HEK293T (cell line): ENCODE measurements at regions not wholly inside any gene's neighbourhood (a gene's known extent, or its start where the extent isn't known, plus 50 kb on each side); places are given as distances from the start of the nearest gene placed in this dataset.

Source experiments
- BHLHE40 ChIP-seq: fragments of 450-650 bp; IDR thresholded peaks from 2 replicates; pipeline ENCODE4 v1.6.1; 2016; ENCODE audit warnings: mild to moderate bottlenecking, moderate library complexity, borderline replicate concordance
- CTBP1 ChIP-seq: fragments of 450-650 bp; IDR thresholded peaks from 2 replicates; pipeline ENCODE4 v1.6.1; 2016; ENCODE audit warnings: borderline replicate concordance
- ELF4 ChIP-seq: fragments of 450-650 bp; IDR thresholded peaks from 2 replicates; pipeline ENCODE4 v1.6.1; 2017; ENCODE audit warnings: antibody characterized with exemption
- FOXM1 ChIP-seq: fragments of 450-650 bp; IDR thresholded peaks from 2 replicates; pipeline ENCODE4 v1.6.1; 2017; ENCODE audit warnings: mild to moderate bottlenecking, borderline replicate concordance
- HDGF ChIP-seq: fragments of 450-650 bp; IDR thresholded peaks from 2 replicates; pipeline ENCODE4 v1.6.1; 2017; ENCODE audit warnings: antibody characterized with exemption, borderline replicate concordance
- LEF1 ChIP-seq: fragments of 450-650 bp; IDR thresholded peaks from 2 replicates; pipeline ENCODE4 v1.6.1; 2017; ENCODE audit warnings: mild to moderate bottlenecking, borderline replicate concordance
- SP1 ChIP-seq: fragments of 450-650 bp; IDR thresholded peaks from 2 replicates; pipeline ENCODE4 v1.6.1; 2017
- SUZ12 ChIP-seq: fragments of 450-650 bp; IDR thresholded peaks from 2 replicates; pipeline ENCODE4 v1.6.1; 2016; ENCODE audit warnings: mild to moderate bottlenecking
- TARDBP ChIP-seq: fragments of 450-650 bp; IDR thresholded peaks from 2 replicates; pipeline ENCODE4 v1.6.1; 2016
- TF ChIP-seq, protein P1 (sequence below): fragments of 450-650 bp; IDR thresholded peaks from 2 replicates; pipeline ENCODE4 v1.6.1; 2016

DNA sequence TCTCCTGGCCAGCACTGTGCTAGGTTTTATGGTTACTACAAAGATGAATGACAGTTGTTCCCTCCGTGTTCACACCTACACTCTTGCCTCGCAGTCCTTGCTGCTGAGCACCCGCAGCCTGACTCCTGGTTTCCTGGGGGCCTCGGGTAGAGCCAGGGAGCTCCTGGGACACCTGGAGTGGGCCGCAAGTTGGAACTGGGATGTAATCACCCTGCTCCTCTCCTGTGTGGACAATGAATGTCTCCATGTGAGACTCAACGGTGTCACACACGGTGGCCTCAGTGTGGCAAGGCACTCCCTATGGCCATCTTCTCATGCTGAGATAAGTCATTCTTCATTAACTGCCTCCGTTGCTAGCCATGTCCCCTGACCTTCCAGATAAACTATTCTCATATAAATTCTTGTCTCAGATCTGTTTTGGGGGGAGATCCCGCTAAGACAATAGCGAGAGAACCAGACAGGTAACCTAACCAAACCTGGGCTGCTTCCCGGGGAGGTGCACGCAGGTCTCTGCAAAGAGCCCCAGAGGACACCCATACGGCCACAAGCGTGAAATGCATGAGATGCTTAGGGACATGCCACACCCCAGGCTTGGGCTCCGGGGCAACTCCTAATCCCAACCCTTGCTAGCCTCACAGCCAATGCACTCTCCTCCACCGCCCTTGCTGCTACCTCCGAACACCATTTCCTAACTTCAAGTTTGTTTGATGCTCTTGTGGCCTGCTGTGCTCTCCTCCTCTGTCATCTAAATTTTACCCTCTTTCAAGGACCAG, 87.2 kb upstream of the IRS2 start:
- TF ChIP-seq CTBP1: no peak
- no peak for TF ChIP-seq BHLHE40
- TF ChIP-seq, protein P1, sequence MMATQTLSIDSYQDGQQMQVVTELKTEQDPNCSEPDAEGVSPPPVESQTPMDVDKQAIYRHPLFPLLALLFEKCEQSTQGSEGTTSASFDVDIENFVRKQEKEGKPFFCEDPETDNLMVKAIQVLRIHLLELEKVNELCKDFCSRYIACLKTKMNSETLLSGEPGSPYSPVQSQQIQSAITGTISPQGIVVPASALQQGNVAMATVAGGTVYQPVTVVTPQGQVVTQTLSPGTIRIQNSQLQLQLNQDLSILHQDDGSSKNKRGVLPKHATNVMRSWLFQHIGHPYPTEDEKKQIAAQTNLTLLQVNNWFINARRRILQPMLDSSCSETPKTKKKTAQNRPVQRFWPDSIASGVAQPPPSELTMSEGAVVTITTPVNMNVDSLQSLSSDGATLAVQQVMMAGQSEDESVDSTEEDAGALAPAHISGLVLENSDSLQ: no peak
- TF ChIP-seq TARDBP: no peak
- no peak for TF ChIP-seq FOXM1
- TF ChIP-seq SP1: no peak
- TF ChIP-seq HDGF: no peak
- no peak for TF ChIP-seq SUZ12
- no peak for TF ChIP-seq LEF1
- TF ChIP-seq ELF4: no peak
